ENCODE measurements at regions not wholly inside any gene's neighbourhood (a gene's known extent, or its start where the extent isn't known, plus 50 kb on each side); places are given as distances from the start of the nearest gene placed in this dataset.

DNA sequence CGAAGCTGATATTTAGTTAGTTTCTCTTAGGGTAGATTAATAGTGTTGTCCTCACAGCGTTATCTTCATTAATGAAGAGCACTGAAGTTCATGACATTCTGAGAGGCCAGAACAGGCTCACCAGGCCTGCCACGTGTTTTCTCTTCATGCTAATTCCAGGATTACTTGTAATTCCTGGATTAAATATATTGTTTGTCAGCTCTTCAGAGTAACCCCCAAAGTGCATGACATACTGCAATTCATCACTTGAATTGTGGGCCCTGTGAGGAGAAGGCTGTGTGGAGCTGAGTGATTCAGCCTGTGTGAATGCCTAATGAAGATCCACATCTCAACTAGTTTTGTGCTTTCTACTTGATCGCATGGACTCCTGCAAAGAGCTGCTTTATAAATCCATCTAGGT, 401.0 kb upstream of the ADAMTSL1 start:
- no peak for DNase-seq (ENCODE audit: low read depth in 2 of 2)

DNA sequence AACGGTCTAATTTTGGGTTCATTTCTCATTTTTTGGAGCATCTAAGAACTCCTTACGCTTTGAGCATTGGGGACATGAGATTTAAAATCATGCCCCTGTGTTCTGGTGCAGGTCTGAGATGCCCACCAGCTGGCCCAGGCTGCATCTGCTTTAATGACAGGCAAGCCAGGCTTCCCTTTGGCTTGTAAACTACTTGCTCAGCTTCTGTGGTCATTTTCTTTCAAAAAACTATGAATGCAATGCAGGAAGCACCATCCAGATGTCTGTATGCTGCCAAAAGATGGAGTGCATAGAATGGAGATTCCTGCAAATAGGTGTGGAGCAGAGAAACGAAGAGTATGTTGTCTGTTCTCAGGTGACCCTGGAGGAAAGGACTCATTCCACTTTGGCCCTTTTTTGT, 399.9 kb upstream of the ADAMTSL1 start:
- DNase-seq (ENCODE audit: low read depth in 2 of 2) = no peak

- no peak for DNase-seq (ENCODE audit: low read depth in 2 of 2)
These were observed 398.6 kb upstream of the ADAMTSL1 start for GRCh38 chr9:18075253-18075952.

DNA sequence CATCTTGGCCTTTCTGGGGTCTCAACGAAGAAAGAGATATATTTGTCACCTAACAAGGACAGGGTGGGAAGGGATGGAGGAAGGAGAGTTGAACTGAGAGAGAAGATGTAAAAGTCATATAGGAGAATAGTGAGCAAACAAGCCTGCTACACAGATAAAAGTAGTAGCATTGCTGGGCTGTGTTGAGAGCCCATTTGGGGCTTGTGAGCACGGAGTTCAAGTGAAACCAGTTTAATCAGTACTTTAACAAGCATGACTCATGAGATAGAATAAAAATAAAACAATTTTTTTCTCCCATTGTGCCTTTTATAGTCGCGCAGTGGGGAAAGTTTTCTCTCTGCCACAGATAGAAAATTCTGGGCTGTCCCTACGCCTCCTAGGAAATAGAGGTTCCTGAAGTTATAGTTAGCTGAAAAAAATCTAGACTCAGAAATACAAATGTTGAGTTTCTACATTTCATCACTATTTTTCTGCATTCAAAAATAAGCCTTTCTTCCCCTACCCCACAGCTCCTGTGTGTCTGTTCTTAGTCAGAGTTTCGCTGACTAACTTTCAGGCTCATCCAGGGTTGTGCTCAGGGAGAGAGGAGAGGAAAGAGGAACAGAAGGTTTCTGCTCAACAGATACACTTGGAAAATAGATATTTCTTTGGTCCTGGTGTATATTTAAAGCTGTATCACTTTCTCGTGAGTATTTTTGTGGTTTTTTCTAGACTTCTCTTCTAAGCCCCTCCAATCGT, 395.8 kb upstream of the ADAMTSL1 start:
- no peak for DNase-seq (ENCODE audit: low read depth in 2 of 2)

DNA sequence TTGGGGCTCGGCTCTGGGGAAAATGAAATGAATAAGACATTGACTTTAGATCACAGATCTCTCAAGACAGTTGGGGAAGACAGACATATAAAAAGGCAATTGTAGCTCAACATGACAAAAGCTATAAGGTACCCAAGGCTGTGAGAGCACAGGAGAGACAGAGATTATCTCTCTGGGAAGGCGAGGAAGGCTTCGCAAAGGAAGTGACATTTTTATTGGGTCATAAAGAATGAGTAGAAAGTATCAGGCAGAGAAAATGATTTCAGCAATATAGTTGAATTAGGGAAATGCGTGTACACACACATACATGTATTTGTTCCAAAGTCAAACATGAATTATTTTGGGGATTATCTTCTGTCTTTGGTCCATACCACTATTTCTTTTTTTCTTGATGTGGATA, 381.8 kb upstream of the ADAMTSL1 start:
- no peak for DNase-seq (ENCODE audit: low read depth in 2 of 2)

DNA sequence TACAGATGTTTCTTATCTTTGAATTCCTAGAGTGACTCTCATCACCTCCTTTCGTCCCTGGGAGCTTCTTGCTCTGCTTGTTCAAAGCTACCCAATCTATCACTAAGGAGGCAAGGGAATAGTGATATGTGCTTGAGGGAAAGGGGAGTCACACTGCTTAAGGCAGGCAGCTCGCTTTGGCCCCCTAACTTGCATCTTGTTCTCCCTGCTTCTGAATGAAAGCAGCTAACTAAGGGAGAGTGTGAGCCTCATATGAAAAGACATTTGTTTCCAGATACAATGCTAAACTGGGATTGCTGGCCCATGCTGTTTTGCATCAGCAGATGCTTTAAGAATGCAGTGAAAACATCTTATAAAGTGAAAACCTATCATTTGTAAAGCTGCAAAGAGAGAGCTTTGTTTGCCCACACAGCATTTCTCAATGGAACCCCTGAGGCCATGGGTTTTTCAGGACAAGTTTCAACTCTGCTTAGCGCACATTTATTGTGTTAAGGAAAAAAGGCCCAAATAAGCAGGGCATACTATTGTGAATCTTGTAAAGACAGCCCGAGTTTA, 367.9 kb upstream of the ADAMTSL1 start:
- no peak for DNase-seq (ENCODE audit: low read depth in 2 of 2)

- DNase-seq (ENCODE audit: low read depth in 2 of 2) = no peak
These were observed 364.3 kb upstream of the ADAMTSL1 start for GRCh38 chr9:18109675-18110074.

DNA sequence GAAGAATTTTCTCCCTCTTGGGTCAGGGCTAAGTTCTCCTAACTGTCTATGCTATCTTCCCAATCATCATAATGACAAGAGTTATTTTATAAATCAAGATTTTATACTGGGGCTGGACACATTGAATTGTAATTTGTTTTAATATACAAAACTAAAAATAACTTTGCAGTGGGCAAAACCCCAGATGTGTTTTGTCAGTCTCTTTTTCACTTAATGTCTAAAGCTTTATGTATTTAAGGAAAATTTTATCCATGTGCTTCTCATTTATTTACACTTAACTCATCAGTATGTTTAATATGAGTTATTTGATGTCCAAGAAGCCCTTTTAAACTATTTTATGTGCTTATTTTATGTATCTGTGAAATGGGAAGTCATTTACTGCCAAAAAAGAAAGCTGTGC, 362.8 kb upstream of the ADAMTSL1 start:
- no peak for DNase-seq (ENCODE audit: low read depth in 2 of 2)

DNA sequence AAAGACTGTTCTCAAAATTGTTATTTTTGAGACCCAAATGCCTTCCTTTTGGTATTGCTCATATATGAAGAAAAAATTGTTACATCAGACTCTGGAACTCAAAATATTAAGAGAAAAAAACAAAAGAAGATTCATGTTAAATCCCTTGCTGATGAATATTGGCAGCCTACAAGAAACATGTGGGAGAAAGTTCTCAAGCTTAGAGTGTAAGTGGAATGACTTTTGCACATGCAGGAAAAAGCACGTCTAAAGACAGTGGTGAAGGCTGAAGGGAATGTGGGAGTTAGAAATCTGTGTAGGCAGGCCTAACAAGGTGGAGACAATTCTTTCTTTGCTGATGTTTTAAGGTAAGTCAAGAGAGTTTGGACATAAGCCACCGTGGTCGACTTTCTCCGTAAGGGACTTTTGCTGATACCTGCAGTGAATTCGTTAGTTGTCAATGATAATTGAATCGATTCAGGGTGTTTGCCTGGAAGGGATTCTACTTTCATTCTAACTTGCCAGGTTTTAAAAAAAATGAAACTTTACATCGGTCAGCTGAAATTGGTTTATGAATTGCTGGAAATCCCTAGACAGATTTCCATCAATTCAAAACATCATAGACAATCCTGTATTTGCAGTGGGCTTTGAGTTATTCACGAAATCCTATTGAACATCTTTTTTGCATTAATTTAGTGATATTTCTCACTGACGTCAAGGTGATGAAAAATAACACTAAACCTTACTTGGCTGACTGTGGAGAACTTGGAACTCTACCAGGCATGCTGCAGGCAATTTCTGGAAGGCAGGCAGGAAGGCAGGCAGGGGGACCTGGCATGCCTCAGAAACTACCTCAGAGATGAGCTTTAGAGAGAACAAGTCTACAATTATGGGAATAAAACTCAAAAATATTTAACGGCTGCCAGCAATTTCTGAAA, 359.1 kb upstream of the ADAMTSL1 start:
- no peak for DNase-seq (ENCODE audit: low read depth in 2 of 2)

DNA sequence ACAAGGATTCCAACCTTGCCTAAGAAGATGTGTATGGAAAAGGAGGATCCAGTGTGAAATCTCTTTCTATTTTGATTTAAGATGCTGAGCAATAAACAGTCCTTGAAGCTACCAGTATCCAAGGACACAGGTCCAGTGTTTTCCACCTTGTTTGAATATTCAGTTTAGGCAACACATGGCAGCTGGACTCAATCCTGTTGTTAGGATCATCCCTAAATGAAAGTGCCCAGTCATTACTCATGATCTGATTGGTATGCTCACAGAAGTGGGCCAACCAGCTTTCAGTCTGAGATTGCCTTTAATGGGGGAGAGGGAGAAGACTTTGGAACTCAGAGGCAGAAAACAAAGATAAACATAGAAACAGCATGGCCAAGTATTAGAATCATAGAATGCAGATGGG, 355.7 kb upstream of the ADAMTSL1 start:
- no peak for DNase-seq (ENCODE audit: low read depth in 2 of 2)

- DNase-seq (ENCODE audit: low read depth in 2 of 2) = no peak
These were observed 351.8 kb upstream of the ADAMTSL1 start for GRCh38 chr9:18122171-18122570.

DNA sequence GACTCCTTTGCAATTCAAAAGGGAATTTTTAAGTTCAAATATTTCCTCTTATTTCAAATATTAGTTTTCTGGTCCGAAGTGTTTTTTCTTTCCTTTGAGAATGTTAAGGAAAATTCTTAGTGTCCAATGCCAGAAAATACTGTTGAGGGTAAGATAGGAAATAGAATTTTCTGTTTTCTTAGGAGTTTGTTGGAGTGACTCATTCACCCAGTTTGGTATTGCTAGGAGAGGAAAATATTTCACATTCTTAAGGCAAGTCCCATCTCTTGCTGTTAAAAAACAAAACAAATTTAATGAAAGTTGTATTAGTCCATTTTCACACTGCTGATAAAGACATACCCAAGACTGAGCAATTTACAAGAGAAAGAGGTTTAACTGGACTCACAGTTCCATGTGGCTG, 349.2 kb upstream of the ADAMTSL1 start:
- no peak for DNase-seq (ENCODE audit: low read depth in 2 of 2)

DNA sequence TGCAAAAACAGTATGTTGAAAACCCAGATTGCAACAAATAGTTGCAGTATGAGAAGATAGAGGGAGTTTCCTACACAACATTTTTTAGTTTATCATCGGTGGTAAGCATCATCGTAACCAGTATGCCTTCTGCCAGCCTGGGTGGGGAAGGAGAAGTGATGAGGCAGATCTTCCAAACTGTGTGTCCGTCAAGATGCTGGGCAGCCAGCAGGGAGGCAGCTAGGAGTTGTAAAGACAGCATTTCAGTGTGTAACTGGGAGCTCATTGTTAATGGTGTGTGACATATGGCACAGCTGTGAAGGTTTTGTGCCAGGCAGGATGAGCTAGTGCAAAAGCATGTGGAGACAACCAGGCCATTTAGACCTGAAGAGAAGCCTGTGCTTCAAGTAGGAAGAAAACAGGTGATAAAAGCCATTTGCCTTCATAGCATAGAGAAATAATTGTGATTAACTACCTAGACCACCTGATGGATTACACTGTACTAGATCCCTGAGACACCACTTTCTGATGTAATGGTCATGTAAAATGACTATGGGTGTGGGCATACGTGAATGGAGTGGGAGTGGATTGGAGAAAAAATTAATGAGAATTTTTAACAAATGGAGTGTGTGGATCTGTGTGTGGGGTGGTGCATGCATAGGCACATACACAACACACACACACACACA, 347.0 kb upstream of the ADAMTSL1 start:
- no peak for DNase-seq (ENCODE audit: low read depth in 2 of 2)

DNA sequence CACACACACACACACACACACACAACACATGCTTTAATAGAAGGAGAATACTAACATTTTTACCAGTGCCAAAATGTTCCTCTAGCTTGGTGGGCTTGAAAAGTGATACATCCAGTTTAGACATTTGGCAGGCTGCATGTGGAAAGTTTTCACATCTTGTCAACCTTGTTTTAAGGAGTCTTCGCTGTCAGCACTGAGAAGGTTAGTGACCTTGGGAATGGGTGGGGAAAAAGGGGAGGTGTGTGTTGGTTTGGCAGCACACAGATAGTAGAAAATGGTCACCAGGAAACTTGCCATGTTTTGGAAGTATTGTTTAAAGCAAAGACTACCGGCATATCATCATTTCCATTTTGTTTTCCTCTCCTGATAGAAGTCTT, 346.5 kb upstream of the ADAMTSL1 start:
- no peak for DNase-seq (ENCODE audit: low read depth in 2 of 2)

DNA sequence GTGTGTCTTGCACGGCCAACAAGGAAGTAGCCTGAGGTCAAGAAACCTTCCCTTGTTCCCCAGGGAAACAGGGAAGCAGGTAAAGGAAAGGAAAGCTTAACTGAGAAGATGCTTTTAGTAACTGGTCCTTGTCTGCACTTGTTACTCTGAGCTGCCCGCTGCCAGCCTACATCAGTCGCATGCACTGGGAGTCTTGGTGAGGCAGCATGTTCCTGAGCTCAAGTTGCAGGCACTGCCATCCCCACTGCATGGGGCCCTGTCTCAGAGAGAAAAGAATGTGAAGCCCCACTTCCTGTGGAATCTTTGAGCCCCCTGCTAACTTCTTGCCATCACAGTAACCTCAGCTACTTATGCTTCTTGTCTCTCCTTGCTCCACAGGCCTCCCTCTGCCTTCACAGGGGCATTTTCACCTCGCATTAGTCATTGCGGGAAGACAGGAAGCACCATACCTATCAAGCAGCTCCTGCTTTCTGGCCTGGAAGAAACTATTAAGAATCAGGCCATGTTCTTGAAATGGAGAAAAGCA, 344.1 kb upstream of the ADAMTSL1 start:
- no peak for DNase-seq (ENCODE audit: low read depth in 2 of 2)

DNA sequence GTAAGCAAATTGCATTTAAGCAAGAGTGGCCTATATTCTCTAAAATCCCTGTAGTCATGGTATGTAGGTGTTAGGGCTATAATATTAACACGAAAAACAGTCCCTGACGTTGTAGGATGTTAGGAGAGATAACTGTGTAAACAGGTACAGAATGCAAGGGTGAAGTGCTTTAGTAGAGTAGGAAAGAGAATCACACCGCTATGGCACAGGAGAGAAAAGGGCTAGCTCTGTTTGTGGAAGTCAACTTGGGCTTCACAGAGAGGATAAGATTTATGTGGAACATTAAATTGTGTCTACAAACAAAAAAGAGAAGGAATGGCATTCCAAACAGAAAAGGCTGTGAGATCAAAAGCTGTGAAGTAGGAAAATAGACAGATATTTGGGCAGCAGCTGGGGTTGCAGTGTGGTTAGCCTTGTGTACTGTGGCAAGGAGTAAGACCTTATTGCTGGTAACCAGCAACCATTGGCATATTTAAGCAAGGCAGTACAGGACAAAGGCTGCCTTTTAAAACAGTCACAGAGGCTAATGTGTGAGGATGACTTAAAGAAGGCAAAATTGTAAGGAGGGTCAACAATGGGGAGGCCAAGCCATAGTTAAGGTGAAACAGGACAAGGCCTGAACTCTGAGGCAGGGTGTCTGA, 337.5 kb upstream of the ADAMTSL1 start:
- DNase-seq (ENCODE audit: low read depth in 2 of 2) = no peak

DNA sequence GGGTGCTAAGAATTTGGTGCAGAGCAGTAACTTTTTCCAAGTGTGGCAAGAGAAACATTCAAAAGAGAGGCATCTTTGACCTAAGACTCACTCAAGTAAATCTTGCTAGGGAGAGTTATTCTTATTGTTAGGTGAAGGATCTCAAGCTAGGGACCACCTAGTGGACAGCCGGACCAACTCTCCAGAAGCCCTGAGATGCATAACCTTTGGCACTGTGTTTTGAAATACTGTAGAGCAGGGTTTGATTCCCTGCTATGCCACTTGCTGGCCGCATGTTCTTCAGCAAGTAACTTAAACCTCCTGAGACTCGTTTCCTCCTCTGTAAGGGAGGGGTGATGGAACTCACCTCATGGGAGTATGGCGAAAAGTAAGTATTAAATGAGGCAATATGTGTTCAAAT, 336.1 kb upstream of the ADAMTSL1 start:
- no peak for DNase-seq (ENCODE audit: low read depth in 2 of 2)

DNA sequence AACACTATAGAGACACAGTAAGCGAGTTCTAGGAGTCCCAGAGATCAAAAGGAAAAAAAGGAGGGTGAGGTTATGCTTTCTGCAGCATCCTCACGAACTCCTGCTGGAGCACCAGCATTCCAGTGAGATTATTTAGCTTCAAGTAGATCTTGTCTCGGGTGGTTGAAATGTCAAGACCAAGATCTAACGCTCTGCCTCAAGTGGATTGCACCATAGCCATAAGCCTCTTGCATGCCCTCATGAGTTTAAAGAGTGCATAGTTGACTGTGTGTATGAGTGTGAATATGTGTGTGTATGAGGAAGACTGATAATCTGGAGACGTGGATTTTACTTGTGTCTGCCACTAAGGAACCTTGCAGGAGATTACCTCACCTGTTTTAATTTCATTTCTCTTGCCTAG, 335.3 kb upstream of the ADAMTSL1 start:
- DNase-seq (ENCODE audit: low read depth in 2 of 2) = no peak

GRCh38 chr9:18141681-18142080, 332.3 kb upstream of the ADAMTSL1 start:
- no peak for DNase-seq (ENCODE audit: low read depth in 2 of 2)

- DNase-seq (ENCODE audit: low read depth in 2 of 2) = no peak
These were observed 330.7 kb upstream of the ADAMTSL1 start for GRCh38 chr9:18143073-18143745.

Measured in stimulated activated CD4-positive, alpha-beta T cell treated with anti-CD3 and anti-CD28 coated beads, Interleukin-4, amount 100 ng/mL, for 48 hours (primary cell).